AG09309 (cell line): ENCODE measurements at regions not wholly inside any gene's neighbourhood (a gene's known extent, or its start where the extent isn't known, plus 50 kb on each side); places are given as distances from the start of the nearest gene placed in this dataset.

ENCODE experiments used
- DNase-seq: peaks from one replicate; pipeline ENCODE4 v3.0.0-alpha.2; 2010; ENCODE audit warnings: low read depth
- H3K4me3 ChIP-seq: 2 replicates; pipeline ENCODE4 v1.5.1; 2011; ENCODE audit warnings: mild to moderate bottlenecking, low read depth, low read length, moderate library complexity; ENCODE audit not compliant: control insufficient read depth
- CTCF ChIP-seq: IDR thresholded peaks from 2 replicates; pipeline ENCODE4 v1.5.1; 2011; ENCODE audit warnings: mild to moderate bottlenecking, low read depth, low read length, inconsistent platforms; ENCODE audit not compliant: insufficient read depth, control insufficient read depth; ENCODE audit errors: missing control alignments

- no peak for DNase-seq
- H3K4me3 ChIP-seq = no peak overlapping the region
- TF ChIP-seq CTCF = no peak
Measured at GRCh38 chr1:189033169-189033568, 1444.5 kb downstream of the BRINP3 start.

- H3K4me3 ChIP-seq = no peak overlapping the region
- no peak for DNase-seq
- no peak for TF ChIP-seq CTCF
Measured at GRCh38 chr1:189036628-189037027, 1441.0 kb downstream of the BRINP3 start.

- no peak for TF ChIP-seq CTCF
- no peak overlapping the region for H3K4me3 ChIP-seq
- no peak for DNase-seq
Measured at GRCh38 chr1:189046127-189046526, 1431.5 kb downstream of the BRINP3 start.

- no peak for DNase-seq
- H3K4me3 ChIP-seq = no peak overlapping the region
- no peak for TF ChIP-seq CTCF
Measured at GRCh38 chr1:189084811-189085210, 1392.9 kb downstream of the BRINP3 start.

GRCh38 chr1:189103956-189104355, 1373.7 kb downstream of the BRINP3 start:
- no peak for TF ChIP-seq CTCF
- DNase-seq = no peak
- no peak overlapping the region for H3K4me3 ChIP-seq

GRCh38 chr1:189117072-189117770, 1360.4 kb downstream of the BRINP3 start:
- no peak overlapping the region for H3K4me3 ChIP-seq
- TF ChIP-seq CTCF = no peak
- DNase-seq = no peak
